Kidney (tissue), 13 donors: ENCODE measurements at regions not wholly inside any gene's neighbourhood (a gene's known extent, or its start where the extent isn't known, plus 50 kb on each side); places are given as distances from the start of the nearest gene placed in this dataset.

Experiments
- DNase-seq, 5 donors: peaks; one replicate each; pipeline ENCODE4 v3.0.0-alpha.2; 2013 to 2020
- FAIRE-seq: peaks from 2 replicates; lab custom pipeline; 2012; peaks lifted over from hg19 to GRCh38; lab: Jason Lieb, UNC
- H3K27ac ChIP-seq, 2 donors: one replicate each; pipeline ENCODE4 v1.7.0; 2013; ENCODE audit warnings: low read depth in 2 of 2, low read length in 2 of 2, inconsistent platforms in 1 of 2
- H3K27me3 ChIP-seq: one replicate; pipeline ENCODE4 v1.7.1; 2013; ENCODE audit warnings: low read length, inconsistent platforms; ENCODE audit not compliant: control insufficient read depth, insufficient read depth
- H3K36me3 ChIP-seq, 3 donors: one replicate each; pipeline versions ENCODE4 v1.7.0 to v1.7.1; 2013; ENCODE audit warnings: low read length in 3 of 3, control low read depth in 1 of 3, inconsistent platforms in 1 of 3; ENCODE audit not compliant: insufficient read depth in 3 of 3, control insufficient read depth in 2 of 3
- H3K4me1 ChIP-seq, 3 donors: one replicate each; pipeline versions ENCODE4 v1.7.0 to v1.7.1; 2013; ENCODE audit warnings: low read length in 3 of 3, inconsistent platforms in 1 of 3, low read depth in 1 of 3; ENCODE audit not compliant: control insufficient read depth in 2 of 3, insufficient read depth in 2 of 3
- H3K4me3 ChIP-seq, 3 donors: one replicate each; pipeline versions ENCODE4 v1.7.0 to v1.8.1; 2013; ENCODE audit warnings: low read length in 3 of 3, control low read depth in 1 of 3, inconsistent platforms in 1 of 3
- H3K9ac ChIP-seq, 3 donors: one replicate each; pipeline versions ENCODE4 v1.7.0 to v1.7.1; 2013; ENCODE audit warnings: low read length in 3 of 3, control low read depth in 1 of 3, inconsistent platforms in 1 of 3
- H3K9me3 ChIP-seq, 3 donors: one replicate each; pipeline versions ENCODE4 v1.7.0 to v1.7.1; 2013; ENCODE audit warnings: low read length in 3 of 3, control low read depth in 1 of 3, inconsistent platforms in 1 of 3; ENCODE audit not compliant: control insufficient read depth in 2 of 3, insufficient read depth in 1 of 3
- CTCF ChIP-seq: IDR thresholded peaks from 3 replicates; pipeline ENCODE4 v1.5.1; 2012; ENCODE audit warnings: mild to moderate bottlenecking, moderate library complexity, borderline replicate concordance; ENCODE audit not compliant: insufficient read depth; ENCODE audit errors: extremely low read depth
- intact Hi-C: fragments of 100-400 bp; cut with DNase I; formaldehyde crosslinking; loops from one replicate; pipeline ENCODE4 v1.11.1; 2022
- donor health status: control.
- donor health status: control.
- donor health status: control.
- donor health status: control.
- donor health status: control.
- donor health status: DM: yes; HTN: yes; CAD: no.
- donor health status: Normal renal cell carcinoma (clear cell type).

DNA sequence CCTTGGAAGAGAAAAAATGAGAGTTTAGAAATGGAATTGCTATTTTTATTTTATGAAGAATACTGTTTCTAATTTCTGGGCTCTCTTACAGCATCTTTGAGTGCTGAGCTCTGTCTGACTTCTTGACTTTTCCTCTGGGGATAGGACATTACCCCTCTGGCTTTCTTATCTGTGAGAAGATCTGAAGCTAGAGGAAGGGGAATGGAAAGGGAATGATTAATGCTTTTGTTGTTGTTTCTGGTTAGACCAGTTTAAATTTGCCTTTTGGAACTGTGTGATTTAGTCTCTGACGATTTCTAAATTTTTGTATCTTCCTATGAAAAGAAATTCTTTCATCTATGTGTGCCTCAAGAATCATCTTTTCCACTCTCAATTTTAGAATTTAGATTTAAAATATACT lies 811.4 kb downstream of the REEP3 start:
- DNase-seq (no peak), FAIRE-seq (no peak)
- no peak overlapping the region for H3K4me3 ChIP-seq
- no peaks in the 10 kb centered on the region for H3K27me3 ChIP-seq
- no peaks in the 10 kb centered on the region for H3K36me3 ChIP-seq
- peaks cover 0 to 3% (median 0%) of the 10 kb centered on the region in 3 donors for H3K4me1 ChIP-seq
- TF ChIP-seq CTCF, result no peak
- H3K27ac ChIP-seq, result no peak overlapping the region
- H3K9me3 ChIP-seq, result no peaks in the 10 kb centered on the region
- intact Hi-C loops, result no loop called here
- H3K9ac ChIP-seq, result no peak overlapping the region

- Histone ChIP-seq H3K9ac (no peak overlapping the region), H3K4me1 (peaks cover 0 to 3% (median 0%) of the 10 kb centered on the region in 3 donors), H3K36me3 (no peaks in the 10 kb centered on the region), H3K27me3 (no peaks in the 10 kb centered on the region), H3K27ac (no peak overlapping the region), H3K4me3 (no peak overlapping the region), H3K9me3 (no peaks in the 10 kb centered on the region)
- DNase-seq (no peak), FAIRE-seq (no peak)
- TF ChIP-seq CTCF, result no peak
- intact Hi-C loops, result no loop called here
These were observed 812.9 kb downstream of the REEP3 start for GRCh38 chr10:64334084-64334483.

GRCh38 chr10:64344211-64344610 lies 823.0 kb downstream of the REEP3 start:
- intact Hi-C loops, result no loop called here
- Histone ChIP-seq H3K27me3 (no peaks in the 10 kb centered on the region), H3K4me3 (no peak overlapping the region), H3K9me3 (no peaks in the 10 kb centered on the region), H3K36me3 (no peaks in the 10 kb centered on the region), H3K27ac (no peak overlapping the region), H3K4me1 (no peaks in the 10 kb centered on the region), H3K9ac (no peak overlapping the region)
- DNase-seq, result no peak
- no peak for TF ChIP-seq CTCF
- FAIRE-seq, result no peak

DNA sequence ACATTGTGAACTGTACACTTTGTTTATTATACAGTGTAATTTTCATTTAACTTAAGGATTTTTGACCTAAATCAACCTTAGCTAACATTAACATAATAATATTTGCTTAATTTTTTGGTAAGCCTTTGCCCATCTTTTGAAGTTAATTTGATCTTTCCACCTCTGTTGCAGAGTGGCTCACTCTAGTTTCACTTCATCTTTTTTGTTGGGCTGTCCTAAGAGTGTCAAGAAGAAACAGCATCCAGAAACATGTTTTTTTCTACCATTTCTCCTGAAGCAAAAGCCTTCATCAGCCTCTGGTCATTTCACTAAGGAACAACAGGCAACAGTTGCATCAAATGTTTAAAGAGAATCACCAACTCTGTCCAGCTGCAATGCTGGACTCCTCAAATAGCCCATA lies 824.7 kb downstream of the REEP3 start:
- H3K9ac ChIP-seq, result no peak overlapping the region
- no peaks in the 10 kb centered on the region for H3K4me1 ChIP-seq
- intact Hi-C loops, result no loop called here
- FAIRE-seq (no peak), DNase-seq (no peak)
- TF ChIP-seq CTCF, result no peak
- H3K36me3 ChIP-seq, result no peaks in the 10 kb centered on the region
- no peak overlapping the region for H3K27ac ChIP-seq
- no peak overlapping the region for H3K4me3 ChIP-seq
- H3K9me3 ChIP-seq, result no peaks in the 10 kb centered on the region
- no peaks in the 10 kb centered on the region for H3K27me3 ChIP-seq
